ENCODE measurements at regions not wholly inside any gene's neighbourhood (a gene's known extent, or its start where the extent isn't known, plus 50 kb on each side); places are given as distances from the start of the nearest gene placed in this dataset.

GRCh38 chr12:118611770-118612169 lies 235.4 kb downstream of the SUDS3 start:
- DNase-seq = no peak

- DNase-seq = no peak
Measured at GRCh38 chr12:118617611-118618450, 241.5 kb downstream of the SUDS3 start.

GRCh38 chr12:118618695-118619094 lies 242.3 kb downstream of the SUDS3 start:
- DNase-seq = no peak

- DNase-seq = no peak
Measured at GRCh38 chr12:118625050-118625675, 248.8 kb downstream of the SUDS3 start.

GRCh38 chr12:118633071-118633470 lies 256.7 kb downstream of the SUDS3 start:
- DNase-seq = no peak

GRCh38 chr12:118635276-118635675 lies 258.9 kb downstream of the SUDS3 start:
- no peak for DNase-seq

DNA sequence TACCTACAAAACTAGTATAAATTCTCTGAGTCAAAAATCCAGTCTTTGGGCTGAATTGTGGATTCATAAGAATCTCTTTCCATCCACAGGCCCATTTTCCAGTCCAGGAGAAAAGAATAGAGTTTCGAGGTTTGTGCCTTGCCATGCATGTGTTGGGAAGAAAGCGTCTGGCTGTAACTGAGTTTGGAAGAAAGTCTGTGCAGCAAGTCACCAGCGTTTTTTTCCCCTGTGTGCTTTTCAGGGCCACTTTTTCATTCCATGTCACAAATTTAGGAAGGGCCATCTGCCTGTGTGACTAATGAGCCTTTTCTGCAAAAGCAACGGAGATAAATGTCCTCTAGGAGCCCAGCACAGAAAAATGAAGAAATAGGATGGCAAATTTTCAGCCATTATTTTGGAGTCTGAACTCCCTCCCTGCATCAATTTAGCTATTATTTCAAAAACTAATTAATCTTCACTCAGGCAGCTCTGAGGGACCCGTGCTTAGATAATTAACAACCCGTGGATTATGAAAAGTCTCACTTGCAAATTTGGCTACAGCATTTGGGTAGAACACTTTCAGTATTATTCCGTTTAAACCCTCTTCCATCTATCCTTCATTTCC lies 261.5 kb downstream of the SUDS3 start:
- no peak for DNase-seq

DNA sequence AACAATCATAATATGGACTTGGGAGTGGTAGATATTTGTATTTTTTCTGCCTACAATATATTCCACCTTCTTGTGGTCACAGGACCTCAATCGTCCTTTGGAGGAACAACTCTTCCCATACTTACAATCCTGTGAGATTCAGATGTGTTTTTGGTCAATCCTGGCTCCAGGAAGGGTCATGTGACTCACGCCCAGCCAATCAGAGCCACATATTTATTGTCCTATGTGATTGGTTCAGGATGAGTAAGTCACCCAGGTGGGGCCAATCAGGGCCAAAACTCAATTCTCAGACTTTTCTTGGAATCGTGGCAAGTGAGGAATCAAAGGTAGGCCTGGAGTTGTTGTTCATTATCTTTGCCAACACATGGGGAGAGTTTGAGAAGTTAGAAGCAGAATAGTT lies 264.9 kb downstream of the SUDS3 start:
- DNase-seq = no peak

DNA sequence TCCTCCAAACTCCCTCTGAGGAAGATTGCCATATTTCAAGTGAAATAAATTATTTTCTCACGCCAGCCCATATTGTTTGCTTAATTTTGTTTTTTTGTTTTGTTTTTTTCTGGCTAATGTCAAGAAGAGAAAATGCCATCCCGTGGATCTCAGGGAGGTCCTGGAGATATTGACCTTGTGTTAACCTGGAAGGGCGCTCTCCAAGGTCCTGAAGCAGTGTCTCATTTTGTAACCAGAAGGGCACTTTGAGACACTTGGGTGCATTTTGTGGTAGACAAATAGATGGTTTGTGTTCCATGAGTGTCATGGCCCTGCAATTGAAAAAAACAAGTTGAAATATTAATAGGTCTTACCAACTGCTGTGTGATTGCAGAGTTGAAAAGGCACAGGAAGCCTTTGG lies 268.9 kb downstream of the SUDS3 start:
- no peak for DNase-seq

GRCh38 chr12:118649765-118650585 lies 273.6 kb downstream of the SUDS3 start:
- DNase-seq = no peak

GRCh38 chr12:118650586-118650960 lies 274.2 kb downstream of the SUDS3 start:
- DNase-seq = no peak

DNA sequence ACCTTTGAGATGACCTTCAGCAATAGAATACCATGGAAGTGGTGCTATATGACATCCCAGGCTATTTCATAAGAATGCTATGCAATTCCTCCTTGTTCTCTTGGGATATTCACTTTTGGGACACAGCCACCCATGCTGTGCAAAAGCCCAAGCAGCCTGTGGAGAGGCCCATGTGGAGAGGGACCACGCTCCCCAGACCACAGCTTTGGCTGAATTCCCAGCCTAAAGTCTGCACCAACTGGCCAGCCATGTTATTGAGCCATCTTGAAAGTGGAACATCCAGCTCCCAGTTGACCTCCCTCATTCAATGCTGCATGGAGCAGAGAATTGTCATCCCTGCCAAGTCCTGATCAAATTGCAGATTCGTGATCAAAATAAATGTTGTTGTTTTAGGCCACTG lies 275.1 kb downstream of the SUDS3 start:
- no peak for DNase-seq

- DNase-seq = no peak
Measured at GRCh38 chr12:118655588-118655987, 279.2 kb downstream of the SUDS3 start.

DNA sequence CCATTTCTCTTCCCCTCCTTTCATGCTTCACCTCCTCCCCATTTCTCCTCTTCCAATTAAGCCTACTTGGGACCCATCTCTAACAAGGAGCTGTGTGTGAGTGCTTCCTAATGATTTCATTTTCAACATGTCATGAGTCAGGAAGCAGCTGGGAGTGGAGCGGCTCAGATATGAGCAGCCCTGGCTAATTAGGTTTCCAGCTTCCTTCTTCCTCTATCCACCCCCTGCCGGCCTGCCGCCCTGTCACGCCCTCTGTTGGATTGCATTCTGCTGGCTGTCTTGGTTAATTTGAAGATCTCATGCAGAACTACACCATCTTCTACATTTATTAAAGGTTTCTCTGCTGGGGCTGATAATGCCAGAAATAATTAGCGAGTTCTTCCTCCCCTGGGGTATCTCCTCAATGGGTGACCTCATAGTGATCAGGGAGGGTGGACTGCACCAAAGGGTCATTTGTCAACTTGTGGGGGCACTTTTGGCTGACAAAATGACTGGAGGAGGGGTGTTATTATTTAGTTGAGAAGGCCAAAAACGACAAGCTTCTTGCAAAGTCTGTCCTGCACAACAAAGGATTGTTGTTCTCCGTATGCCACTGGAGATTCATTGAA lies 300.9 kb upstream of the SRRM4 start:
- DNase-seq = no peak

GRCh38 chr12:118682656-118683055 lies 298.7 kb upstream of the SRRM4 start:
- no peak for DNase-seq

GRCh38 chr12:118685983-118686607 lies 295.2 kb upstream of the SRRM4 start:
- DNase-seq = no peak

DNA sequence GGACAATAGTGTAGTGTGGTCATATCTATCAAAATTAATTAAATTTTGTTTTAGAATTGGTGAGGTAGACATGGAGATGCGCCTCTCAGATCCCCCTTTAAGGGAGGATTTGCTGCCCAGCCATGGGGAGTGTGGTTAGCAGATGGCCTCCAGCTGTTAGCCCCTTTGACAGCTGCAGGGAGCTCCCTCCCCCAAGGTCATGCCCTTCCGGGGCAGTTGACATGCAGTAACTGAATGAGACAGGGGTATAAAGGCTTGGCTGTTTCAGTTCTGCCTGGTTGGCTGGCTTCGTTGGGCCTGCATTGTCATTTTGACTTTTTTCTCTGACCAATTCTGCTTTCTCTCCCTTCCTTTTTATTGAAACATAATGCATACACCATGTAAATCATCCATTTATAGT lies 291.5 kb upstream of the SRRM4 start:
- no peak for DNase-seq

DNA sequence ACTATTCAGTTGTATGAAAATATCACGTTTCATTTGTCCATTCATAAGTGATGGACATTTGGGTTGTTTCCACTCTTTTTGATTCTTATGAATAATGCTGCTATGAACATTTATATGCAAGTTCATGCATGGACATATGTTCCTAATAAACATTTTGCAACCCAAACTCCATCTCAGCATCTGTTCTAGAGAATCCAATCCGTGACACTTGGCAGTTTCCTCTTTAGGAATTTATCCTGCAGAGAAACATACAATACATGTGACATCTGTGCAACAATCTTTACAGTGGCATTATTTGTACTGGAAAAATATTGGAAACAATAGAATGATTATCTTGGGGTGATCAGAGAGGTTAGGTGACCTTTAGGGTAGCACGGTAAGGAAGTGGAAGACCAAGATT lies 290.8 kb upstream of the SRRM4 start:
- no peak for DNase-seq

DNA sequence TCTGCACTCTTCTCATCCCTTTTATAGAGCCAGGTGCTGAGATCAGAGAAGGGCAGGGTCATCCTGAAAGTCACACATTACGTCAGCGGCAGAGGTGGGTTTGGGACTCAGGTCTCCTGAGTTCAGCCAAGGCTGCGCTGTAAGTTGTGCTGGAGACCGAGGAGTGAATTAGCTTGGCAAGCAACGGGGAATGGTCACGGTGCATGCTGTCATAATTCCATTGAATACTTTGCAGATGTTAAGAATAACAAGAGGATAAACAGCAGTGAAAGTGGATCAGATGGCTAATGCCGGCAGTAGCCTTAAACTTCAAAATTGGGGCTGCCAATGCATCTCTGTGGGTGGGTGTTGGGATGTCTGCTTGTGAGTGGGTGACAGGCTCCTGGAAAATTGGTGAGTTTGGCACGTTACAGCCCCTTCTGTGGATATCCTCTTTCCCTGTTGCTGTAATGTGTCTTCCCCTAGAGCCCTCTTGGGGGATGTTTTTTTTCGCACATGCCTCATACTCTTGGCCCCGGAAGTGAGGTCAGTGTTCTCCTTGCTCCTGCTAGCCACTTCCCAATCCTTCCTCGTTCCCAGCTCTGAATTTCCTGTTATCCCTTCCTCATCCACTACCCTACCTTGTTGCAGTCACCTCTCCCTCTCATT lies 287.1 kb upstream of the SRRM4 start:
- DNase-seq = no peak

DNA sequence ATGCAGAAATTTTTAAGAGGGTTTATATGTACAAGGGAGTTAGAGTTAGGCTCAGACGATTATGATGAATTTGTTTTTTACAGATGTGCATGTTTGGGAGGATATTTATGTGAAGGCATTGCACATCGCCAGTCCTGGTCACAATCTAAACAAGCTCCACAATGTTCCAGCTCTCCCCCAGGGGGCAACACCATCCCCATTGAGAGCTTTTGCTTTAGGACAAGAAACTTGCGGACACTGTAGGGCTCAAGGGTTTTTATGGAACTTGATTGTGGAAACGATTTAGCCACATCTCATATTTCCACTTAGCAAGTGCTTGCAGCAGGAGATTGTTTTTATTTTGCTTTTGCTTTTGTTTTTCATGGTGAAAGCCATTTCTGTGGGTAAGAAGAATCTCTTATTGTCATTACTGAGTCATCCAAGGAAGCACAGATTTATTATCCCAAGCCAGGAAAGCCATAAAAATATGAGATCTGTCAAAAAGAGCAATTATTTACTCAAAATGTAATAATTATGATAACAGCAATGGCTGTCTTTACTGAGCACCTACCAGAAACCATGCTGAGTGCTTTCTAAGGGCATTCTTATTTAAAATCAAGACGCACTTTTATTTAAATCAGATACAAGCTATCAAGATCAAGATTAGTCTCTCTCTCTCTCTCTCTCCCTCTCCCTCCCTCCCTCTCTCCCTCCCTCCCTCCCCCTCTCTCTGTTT lies 276.7 kb upstream of the SRRM4 start:
- no peak for DNase-seq

DNA sequence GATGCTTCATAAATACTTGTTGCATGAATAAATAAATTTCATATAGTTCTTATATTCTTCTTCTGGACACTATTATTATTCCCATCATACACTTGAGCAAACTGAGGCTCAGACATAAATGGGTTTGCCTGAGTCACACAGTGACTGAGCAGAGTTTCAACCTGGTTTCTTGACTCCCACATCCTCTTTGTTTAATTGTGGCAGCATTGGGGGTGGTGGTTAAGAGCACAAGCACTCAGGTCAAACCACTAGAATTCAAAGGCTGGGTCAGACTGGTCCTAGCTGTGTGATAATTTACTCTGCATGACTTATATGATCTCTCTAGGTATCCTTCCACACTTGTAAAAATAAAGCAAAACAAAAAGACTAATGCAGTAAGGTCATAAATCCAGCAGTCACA lies 274.9 kb upstream of the SRRM4 start:
- DNase-seq = no peak
